ENCODE measurements at regions not wholly inside any gene's neighbourhood (a gene's known extent, or its start where the extent isn't known, plus 50 kb on each side); places are given as distances from the start of the nearest gene placed in this dataset.

DNA sequence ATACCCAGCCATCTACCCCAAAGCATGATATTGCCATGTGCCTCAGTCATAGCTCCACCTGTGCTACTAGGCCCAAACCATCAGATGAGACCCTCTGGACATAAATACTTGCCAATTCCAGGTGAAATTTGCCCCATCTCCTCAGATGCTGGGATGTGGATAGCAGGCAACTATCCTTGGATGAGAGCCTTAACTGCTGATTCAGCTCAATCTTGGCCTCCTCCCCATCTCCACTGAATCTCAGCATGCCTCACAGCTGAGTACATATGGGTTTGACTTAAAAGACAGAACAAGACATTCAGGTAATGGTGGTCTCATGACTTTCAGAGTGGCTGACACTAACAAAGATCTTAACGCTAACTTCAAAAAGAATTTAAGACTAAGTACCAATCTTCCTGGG is 50.8 kb upstream of the KLHL13 start:
- no peak for DNase-seq (ENCODE audit: low spot score)

DNA sequence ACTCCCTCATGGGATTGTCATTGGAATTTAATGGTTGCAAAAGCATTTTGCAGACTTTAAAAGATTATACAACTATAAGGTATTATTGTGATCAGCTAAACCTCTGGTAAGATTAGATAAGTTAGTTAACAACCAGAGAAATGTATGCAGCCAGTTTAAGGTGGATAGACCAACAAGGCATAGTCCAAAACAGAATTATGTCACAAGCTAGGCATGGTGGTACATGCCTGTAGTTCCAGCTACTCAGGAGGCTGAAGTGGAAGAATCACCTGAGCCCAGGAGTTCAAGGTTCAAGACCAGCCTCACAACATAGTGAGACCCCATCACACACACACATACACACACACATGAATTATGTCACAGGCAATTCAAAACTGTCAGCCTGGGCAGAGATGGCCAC is 54.7 kb upstream of the KLHL13 start:
- DNase-seq (ENCODE audit: low spot score) = no peak

DNA sequence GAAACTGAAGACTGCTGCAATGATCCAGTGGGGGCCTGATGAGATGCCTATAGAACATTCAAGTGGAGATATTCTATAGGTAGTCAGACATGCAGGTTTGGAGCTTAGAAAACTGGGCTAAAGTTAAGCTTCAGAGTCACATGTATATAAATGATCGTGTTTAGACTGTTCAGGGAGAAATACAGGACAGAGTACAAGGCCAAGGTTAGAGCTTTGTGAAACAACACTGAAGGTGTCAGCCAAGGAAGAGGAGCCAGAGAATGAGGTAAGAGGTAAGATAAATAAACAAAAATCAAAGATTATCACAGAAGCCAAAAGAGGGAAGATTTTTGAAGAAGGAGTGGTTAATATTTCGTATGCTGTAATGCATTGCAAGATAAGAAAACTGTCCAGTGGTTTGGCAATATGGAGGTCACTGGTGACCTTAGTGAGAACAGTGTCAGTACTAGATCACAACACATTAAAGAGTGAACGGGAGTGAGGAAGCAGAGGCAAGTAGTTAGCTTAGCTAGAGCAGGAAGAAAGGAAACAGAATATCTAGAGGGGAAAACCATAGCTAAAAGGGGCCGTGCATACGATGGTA is 58.0 kb upstream of the KLHL13 start:
- no peak for DNase-seq (ENCODE audit: low spot score)

DNA sequence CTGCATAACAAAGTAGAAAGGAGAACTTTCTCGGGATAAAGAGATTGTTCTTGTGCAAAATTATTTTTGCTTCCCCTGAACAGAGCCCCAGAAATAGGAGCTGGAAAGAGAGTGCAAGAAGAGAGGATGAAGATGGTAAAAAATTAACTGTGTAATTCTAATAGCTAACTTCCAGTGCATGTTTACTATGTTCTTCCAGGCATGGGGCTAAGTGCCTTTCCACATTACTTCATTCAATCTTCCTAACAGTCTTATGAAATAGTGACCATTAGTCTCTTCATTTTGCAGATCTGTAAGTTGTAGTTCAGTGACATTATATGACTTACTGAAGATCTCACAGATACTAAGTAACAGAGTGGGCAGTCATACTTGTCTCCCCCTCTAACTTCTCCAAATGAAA is 61.1 kb upstream of the KLHL13 start:
- no peak for DNase-seq (ENCODE audit: low spot score)

DNA sequence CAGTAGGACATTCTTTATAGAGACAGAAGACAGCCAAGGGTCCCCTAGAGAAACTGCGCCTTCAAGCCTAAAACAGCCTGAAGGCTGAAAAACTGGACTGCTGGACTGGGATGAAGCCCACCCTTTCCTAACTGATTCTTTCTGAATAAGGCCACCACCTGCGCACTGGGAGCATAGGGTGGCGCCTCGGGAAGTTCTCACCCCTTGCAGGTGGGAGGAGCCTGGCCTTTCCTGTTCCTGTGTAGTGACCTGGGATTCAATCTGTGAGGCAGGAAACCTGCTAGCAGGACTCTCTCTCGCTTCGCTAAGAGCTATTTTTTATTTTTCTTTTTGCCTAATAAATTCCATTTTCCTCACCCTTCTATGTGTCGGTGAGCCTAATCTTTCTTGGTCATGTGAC is 61.8 kb upstream of the KLHL13 start:
- no peak for DNase-seq (ENCODE audit: low spot score)

DNA sequence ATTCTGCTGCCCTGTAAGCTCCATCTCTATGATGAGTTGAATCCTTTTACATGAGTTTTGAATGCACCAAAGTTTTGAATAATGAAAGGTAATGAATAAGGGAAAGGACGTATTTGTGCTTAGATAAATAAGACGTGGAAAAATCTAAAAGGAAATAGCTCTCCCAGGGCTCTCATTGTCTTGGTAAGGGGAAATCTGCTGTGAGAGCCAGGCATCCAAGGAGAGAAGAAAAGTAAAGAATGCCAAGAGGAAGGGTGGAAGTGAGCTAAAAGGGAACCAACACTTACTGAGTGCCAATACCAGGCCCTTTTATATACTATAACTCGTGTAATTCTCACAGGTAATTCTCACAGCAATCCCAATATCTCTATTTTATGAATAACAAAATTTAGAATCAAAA is 62.6 kb upstream of the KLHL13 start:
- no peak for DNase-seq (ENCODE audit: low spot score)

DNA sequence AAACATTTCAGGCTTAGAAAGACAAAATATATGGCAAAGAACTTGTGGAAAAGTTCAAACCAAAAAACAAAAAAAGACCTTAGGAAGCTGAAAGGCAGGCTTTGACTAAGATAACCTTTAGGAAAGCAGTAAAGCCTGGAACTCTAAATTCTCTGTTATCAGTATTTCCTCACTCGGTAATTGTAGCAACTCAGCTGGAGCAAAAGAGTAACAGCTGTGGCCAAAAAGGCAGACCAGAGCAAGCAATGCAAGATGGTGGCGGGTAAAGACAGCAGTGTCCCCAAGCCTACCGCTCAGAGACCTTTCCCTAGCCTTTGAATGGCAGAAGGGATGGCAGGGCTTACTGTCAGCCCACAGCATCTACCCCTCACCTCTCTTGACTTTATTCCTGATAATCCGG is 63.1 kb upstream of the KLHL13 start:
- no peak for DNase-seq (ENCODE audit: low spot score)

DNA sequence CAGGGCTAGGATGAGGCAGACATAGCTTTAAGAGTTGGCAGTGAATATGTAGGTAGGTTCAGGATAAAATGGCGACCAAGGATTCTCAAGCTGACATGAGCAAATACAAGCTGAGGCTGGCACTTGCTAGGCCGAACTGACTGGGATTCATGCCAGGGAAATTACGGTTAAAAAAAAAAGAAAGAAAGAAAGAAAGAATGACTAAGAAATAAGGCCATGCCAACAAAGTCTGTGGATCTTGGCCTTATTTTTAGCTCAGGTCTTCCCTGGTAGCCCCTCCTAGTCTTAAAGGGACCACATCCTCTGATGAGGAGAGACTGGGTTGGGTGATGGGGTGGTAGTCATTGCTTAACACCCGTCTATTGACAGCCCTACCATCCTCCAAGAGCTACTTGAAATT is 64.4 kb upstream of the KLHL13 start:
- DNase-seq (ENCODE audit: low spot score) = no peak

DNA sequence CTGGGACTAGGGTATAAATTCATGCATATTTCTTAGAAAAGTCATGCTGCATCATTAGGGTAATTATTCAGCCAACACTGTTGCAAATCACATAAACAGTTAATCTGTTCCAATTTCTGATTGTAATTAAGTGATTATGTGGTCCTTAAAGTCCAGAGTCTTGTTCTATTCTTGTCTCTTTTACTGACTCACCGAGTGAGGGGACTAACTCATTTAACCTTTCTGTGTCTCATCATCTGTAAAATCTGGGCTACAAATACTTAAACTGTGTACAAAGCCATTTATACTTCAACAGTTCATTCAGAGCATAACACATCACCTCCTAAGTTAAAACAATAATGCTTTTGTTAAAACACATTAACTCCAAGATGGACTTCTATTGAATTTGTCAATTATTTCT is 65.4 kb upstream of the KLHL13 start:
- no peak for DNase-seq (ENCODE audit: low spot score)

DNA sequence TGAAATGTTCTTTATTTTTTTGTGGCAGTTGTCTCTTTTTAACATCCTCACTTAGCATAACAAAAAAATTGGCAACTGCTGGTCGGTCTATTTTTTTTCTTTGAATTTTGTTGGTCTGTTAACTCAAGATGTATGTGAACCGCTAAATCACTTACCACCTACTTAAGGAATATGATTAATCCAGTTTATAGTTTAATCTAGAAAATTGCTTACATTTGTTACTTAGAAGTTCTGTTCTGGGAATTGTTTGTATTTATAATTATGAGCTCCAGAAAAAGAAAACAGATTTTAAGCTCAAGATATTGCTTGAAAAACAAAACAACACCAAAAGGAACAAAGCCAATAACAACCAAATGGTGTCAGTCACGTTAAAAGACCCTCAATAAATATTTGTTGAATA is 66.1 kb upstream of the KLHL13 start:
- no peak for DNase-seq (ENCODE audit: low spot score)

DNA sequence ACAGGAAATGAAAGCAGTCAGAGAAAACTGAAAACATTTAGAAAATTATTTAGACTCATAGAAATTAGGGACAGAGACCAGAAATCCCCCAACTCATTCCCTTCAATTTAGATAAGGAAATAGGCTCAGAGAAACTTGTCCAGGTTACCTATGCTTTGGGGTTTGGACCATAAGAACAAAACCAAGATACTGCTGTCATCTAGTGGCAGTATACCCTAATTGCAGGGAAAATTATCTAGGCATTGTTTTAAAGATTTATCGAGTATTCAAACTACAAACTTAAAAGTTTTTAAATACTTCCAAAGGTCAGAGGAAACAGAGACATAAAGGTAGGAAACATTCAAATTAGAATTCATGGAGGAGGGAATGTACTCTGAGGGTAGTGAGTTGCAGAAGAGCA is 67.0 kb upstream of the KLHL13 start:
- DNase-seq (ENCODE audit: low spot score) = no peak

DNA sequence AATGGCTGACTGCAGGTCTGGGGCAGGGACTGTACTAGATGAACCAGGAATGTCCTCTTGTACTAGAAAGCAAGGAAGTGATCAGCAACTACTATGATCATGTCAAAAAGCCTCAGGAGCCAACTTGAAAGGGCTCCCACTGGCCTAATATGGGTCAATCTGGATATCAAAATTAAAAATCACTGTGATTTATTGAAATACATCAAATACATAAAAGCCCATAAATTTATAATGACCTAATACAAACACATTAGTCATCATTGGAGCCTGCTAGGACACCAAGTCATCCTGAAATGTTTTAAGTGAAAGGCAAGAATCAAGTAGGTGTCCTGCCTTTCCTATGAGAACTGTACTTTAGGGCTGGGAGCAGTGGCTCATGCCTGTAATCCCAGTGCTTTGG is 70.5 kb upstream of the KLHL13 start:
- no peak for DNase-seq (ENCODE audit: low spot score)

DNA sequence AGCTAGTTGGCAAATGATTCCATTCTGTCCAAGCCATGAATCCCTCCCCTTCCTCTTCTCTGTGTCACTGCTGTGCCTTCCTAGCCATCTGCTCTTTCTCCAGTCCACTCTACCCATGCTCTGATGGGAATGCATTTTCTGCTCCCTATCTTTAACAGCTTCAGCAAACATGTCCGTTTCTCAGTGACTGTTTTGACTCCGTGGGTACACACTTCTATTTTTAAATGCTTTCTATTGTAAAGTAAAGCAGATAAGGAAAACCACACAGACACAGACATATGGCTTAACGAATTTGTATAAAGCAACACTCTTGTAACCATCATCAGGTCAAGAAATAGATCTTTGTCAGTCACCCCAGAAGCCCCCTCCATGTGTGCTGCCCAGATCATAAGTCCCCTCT is 72.4 kb upstream of the KLHL13 start:
- DNase-seq (ENCODE audit: low spot score) = no peak

DNA sequence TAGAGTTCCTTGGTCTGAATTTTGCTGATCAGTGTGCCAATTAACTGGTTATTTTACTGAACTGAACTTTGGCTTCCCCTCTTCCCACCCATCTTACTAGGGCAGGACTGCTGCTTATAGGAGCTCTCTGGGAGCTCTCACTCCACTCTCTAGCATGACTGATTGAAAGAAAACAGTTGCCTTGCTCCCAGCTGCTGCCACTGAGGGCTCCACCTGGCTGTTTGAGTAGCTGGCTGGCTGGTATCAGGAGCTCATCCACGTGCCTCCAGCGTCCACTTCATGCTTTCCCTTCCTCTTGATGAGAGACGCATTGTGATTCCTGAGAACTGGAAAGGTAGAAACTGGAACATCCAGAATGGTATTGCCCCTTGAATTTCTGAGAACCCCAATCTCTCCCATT is 73.0 kb upstream of the KLHL13 start:
- DNase-seq (ENCODE audit: low spot score) = no peak

DNA sequence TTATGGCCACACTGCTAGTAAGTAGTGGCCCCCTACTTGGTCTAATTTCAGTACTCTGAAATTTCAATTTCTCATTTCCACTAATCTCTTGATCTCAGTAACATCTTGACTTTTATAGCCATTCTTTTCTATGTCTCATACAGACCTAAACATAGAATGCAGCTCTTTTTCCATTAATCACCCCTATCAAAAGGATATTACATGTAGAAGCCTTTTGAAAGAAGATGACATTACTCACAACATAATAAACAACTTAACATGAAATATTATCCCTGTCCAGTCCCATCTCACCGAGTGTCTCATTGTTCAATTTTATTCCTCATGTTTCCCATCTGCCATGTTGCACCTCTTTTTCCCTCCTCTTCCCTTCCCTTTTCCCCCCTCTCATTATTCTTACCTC is 81.1 kb upstream of the KLHL13 start:
- no peak for DNase-seq (ENCODE audit: low spot score)

DNA sequence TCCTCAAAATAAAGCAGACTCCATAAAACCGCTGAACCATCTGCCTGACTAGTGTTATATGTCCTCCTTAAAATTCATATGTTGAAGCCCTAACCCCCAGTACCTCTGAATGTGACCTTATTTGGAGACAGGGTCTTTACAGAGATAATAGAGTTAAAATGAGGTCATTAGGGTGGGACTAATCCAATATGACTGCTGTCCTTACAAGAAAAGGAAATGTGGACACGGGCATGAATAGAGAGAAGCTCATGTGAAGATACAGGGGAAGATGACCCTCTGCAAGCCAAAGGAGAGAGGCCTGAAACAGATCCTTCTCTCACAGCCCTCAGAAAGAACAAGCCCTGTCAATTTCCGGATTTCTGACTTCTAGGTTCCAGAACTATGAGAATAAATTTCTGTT is 82.0 kb upstream of the KLHL13 start:
- no peak for DNase-seq (ENCODE audit: low spot score)

DNA sequence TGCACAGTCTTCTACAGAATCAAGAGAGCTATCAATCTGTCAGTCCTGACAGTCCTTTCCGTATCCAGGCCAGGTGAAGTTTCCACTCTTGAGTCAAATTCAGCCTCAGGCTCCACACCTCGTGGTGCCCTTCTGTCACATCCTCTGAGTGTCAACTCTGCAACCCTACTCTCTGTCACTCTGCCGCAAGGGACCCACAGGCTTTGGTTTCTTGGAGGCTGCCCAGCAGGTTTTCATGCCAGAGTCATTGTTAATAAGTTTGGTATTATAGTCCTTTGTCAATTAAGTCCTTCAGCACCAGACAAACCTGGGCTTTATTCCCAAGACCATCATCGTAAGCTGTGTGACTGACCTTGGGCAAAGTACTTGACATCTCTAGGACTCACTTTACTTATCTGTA is 83.4 kb upstream of the KLHL13 start:
- no peak for DNase-seq (ENCODE audit: low spot score)

DNA sequence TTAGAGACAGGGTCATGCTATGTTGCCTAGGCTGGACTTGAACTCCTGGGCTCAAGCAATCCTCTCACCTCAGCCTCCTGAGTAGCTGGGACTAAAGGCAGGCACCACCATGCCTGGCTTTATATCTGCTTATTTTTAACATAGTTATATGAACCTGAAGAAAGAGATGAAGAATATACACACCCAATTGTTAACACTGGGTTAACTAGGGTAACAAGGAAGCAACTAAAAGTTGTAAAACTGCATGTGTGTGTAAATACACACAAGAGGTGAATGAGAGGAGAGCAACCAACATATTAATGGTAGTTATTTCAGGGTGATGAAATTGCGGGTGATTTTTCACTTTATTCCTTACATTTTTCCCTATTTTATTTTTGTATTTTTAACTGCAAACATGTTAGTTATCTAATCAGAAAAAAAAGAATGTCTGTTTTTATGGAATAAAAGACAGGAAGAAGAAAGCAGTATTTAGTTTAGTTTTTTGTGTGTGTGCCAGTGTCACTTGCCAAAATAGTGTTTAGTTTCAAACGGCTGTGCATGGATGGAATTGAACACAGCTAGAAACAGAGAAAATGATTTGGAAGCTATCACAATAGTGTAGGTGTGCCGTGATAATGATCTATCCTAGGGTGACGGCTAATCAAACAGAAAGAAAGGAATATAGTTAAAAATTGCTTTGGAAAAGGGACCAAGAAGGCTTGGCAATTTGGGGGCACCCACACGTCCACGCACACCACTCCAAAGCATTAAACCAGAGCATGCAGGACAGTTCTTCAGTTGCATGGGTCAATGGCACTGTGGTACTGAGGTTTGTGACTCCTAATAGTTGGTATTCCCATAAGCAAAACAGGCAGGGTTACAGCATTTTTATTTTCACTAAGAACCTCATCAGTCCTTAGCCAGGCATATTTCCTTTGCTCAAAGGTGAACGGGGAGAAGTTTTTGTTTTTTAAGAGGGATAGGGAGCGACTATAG is 89.1 kb upstream of the KLHL13 start:
- DNase-seq (ENCODE audit: low spot score) = no peak

DNA sequence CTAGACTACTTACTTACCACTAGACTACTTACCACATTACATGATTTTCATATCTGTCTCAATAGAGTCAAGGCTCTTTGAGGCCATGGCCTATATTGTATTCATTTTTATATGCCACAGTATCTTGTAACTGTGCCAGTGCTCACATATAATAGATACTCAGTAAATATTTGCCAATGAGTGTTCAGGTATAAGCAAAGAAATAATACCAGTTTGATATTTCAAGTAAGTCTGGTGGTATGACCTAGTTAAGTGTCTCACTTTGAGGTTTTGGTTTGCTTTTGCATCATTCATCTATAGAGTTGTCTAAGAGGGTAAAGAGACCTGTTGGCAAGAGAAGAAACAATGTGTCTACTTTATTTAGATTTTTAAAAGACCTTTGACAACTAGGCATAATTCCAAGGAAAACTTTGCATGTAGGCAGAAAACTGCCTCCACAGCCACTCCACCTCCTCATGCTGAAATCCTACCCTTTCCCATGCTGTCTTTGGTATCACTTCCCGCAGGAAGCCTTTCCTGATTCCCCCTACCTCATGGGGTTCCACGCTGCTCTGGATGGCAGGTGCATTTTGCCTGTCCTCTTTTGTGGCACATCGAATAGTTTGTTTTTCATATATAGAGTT is 91.3 kb upstream of the KLHL13 start:
- DNase-seq (ENCODE audit: low spot score) = no peak

DNA sequence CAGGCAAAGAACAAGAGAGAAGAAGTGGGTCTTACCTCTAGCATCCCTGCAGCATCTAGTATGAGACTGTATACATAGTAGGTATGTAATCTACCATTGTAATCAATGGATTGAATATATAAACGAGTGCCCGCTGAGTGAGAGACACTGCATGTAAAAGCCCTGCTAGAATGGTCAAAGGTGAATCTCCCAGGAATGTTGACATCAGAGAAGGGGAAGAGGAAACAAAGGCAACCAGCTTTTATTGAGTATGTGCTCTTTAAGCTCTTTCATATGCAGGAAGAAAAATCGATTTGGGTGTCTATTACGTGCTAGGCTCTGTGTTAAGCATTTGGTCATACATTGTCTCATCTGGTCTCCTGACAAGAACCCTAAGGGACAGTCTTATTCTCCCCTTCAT is 91.9 kb upstream of the KLHL13 start:
- no peak for DNase-seq (ENCODE audit: low spot score)

DNA sequence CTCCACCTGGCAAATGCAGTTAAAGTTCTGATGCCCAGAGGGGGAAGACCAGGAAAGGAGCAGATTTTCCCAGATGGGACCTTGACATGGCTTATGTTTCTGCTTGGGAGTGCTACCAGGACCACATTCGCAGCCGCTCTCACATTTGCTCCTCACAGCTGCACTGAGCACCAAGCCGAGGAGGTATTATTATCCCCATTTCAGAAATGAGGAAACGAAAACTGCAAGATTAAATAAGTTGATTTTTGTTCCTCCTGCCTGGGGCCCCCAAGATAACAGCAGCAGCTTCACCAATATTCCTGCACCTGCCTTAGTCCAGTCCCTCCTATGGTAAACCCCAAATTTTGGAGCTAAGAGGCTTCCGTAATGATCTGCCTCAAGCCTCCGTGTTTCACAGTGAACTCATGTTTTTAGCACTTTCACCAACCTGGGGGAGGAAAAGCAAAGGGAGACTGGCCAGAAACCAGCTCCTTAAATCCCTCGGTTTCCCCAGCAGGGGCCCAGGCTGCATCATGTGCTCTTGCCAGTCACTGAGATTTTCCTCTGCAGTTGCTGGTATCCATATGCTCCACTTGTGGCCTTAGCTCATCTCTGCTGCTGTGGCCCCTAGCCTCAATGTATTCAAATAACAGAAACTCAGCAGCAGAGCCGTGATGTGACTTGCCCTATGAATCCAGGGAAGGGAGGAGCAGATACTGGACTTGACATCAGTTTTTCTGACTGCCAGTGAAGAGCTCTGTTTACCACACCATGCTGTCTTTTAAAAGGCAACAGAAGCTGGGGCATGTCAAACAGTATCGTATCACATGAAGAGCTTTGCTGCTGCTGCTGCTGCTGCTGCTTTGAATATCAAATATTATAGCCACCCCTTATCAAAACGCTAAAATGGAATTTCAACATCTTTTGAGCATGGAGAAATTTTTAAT is 95.5 kb upstream of the KLHL13 start:
- DNase-seq (ENCODE audit: low spot score) = no peak

DNA sequence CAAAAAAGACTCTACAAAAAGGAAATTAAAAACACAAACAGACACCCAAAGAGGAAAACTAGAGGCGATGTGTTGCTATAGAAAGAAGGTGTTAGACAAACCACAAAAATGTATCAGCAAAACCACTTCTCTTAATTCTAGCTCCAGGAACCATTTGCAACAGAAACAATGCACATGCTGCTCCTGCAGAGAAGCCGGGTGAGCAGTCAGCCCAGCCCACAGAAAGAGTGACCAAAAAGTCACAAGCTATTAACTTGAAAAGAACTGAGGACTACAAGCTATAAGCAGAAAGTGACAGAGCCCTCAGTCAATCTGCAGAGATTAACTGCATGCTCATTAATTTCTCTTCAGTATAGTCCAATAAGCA is 96.2 kb upstream of the KLHL13 start:
- no peak for DNase-seq (ENCODE audit: low spot score)

All from hematopoietic multipotent progenitor cell treated with erythropoietin and hydrocortisone succinate and interleukin-3 and kit ligand, for 15 days (in vitro differentiated cells).